T-helper 1 cell treated with Interleukin-12 subunit alpha and Interleukin-12 subunit beta and Interleukin-4 antibody, amounts not matched to agents 30 μg/mL and 1 μg/mL, for 36 hours (primary cell): ENCODE measurements at regions not wholly inside any gene's neighbourhood (a gene's known extent, or its start where the extent isn't known, plus 50 kb on each side); places are given as distances from the start of the nearest gene placed in this dataset.

Source experiments
- H3K27ac Mint-ChIP-seq: one replicate; pipeline ENCODE4 v1.8.0; 2021; ENCODE audit warnings: mild to moderate bottlenecking, mixed read lengths
- H3K27me3 Mint-ChIP-seq: one replicate; pipeline ENCODE4 v1.8.0; 2021; ENCODE audit warnings: low read depth, mixed read lengths
- H3K36me3 Mint-ChIP-seq: one replicate; pipeline ENCODE4 v1.8.0; 2021; ENCODE audit warnings: low read depth, mixed read lengths
- H3K4me1 Mint-ChIP-seq: one replicate; pipeline ENCODE4 v1.8.0; 2021; ENCODE audit warnings: low read depth, mixed read lengths
- H3K4me3 Mint-ChIP-seq: one replicate; pipeline ENCODE4 v1.8.0; 2021; ENCODE audit warnings: mild to moderate bottlenecking, moderate library complexity, mixed read lengths
- H3K9me3 Mint-ChIP-seq: one replicate; pipeline ENCODE4 v1.8.0; 2021; ENCODE audit warnings: mixed read lengths

DNA sequence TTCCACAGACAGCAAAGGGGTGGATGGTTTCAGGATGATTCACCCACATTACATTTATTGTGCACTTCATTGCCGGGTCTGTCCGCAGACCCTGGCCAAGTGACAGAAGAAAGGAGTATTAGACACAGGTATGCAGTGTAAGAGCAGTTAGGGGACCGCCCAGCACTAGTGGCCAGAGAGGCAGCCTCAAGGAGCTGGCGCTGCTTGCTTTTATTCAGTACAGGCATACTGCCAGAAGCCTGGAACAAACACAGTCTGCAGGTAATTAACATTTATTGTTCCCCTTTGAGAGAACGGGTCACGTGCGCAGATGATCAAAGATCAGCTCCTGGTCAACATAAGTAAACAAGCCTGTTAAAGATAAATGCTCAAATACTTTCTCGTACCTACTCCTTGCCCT, 1639.0 kb upstream of the IGFBP7 start:
- no peaks in the 10 kb centered on the region for H3K36me3 Mint-ChIP-seq
- no peak overlapping the region for H3K4me3 Mint-ChIP-seq
- H3K27ac Mint-ChIP-seq: no peak overlapping the region
- H3K4me1 Mint-ChIP-seq: no peaks in the 10 kb centered on the region
- H3K9me3 Mint-ChIP-seq: no peaks in the 10 kb centered on the region
- no peaks in the 10 kb centered on the region for H3K27me3 Mint-ChIP-seq

DNA sequence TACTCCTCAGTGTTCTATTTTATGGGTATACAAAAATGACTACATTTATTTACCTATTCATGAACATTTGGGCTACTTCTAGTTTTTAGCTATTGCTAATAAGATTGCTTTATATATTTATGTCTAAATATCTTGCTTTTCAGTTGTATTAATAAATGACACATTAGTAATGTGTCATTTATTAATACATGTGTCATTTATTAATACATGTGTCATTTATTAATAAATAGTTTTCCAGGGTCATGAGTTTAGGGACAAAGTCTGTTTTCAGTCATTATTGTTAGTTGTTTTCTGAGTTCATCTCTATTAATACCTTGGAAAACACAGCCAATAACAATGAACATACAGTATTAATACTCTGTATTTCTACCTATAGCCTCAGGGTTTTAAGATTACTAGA, 1630.7 kb upstream of the IGFBP7 start:
- Mint-ChIP-seq H3K9me3 (peaks cover 11% of the 10 kb centered on the region), H3K36me3 (no peaks in the 10 kb centered on the region), H3K27ac (no peak overlapping the region), H3K4me3 (no peak overlapping the region), H3K27me3 (no peaks in the 10 kb centered on the region), H3K4me1 (no peaks in the 10 kb centered on the region)

DNA sequence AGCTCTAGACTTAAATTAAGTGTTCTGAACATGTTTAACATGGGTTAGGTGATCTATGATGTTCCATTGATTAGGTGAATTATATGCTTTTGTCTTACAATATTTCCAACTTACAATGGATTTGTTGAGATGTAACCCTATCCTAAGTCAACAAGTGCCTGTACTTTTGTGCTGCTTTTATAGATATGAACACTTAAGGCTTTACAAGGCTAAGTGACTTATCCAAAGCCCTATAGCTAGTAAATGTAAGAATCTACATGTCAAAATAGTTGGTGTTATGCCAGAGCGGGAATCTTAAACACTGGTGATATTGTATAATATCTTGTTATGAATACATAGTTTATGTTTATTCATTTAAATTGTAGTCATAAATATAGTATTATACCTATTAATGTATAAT, 1629.1 kb upstream of the IGFBP7 start:
- Mint-ChIP-seq H3K27ac (no peak overlapping the region), H3K4me3 (no peak overlapping the region), H3K9me3 (peaks cover 11% of the 10 kb centered on the region), H3K4me1 (no peaks in the 10 kb centered on the region), H3K27me3 (no peaks in the 10 kb centered on the region), H3K36me3 (no peaks in the 10 kb centered on the region)

DNA sequence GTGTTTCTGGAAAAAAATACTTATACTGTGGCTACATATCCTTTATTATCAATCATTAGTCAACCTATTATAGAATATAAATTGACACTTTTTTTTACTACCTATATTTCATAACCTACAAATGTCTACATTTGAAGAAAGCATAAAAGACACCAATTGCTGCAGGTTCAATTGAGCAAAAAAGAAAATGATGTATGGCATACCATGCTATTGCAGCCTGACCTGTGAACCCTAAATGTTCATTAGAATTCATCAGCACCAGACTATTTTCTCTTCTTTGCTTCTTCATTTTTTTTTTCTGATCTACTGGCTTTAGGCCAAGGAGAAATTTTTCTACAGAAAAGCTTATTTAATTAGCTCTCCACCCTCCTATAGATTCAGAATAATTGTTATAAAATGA, 1628.2 kb upstream of the IGFBP7 start:
- H3K36me3 Mint-ChIP-seq: no peaks in the 10 kb centered on the region
- H3K27ac Mint-ChIP-seq: no peak overlapping the region
- peaks cover 11% of the 10 kb centered on the region for H3K9me3 Mint-ChIP-seq
- no peak overlapping the region for H3K4me3 Mint-ChIP-seq
- H3K27me3 Mint-ChIP-seq: no peaks in the 10 kb centered on the region
- no peaks in the 10 kb centered on the region for H3K4me1 Mint-ChIP-seq

DNA sequence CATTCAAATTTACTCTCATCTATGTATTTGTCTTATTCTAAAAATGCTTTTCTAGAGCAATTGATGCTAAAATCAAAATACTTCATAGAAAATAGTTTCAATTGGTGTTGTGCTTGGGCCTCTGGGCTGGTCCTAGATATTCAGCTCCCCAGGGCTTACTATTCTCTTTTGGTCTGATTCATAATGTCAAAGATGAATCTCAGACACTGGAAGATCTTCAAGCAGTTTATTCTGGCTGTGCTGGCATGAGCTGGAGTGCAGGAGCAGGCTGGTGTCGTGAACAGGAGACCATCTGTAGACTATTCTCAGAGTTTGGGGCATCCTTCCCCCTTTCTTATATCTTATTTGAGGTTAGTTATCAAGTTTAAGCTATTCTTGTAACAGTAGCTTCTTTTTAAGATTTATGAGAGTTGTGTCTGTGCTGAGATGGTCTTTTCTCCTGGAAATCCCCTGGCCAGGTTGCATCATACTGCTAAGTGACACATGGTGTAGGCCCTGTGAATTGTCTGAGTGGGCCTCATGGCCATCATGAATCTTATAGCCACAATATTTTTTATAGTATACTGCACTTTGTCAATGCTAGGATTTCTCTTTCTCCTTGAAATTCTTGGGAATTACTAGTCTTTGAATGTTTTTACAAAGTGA, 1624.0 kb upstream of the IGFBP7 start:
- no peak overlapping the region for H3K27ac Mint-ChIP-seq
- H3K9me3 Mint-ChIP-seq: peaks cover 5% of the 10 kb centered on the region
- H3K36me3 Mint-ChIP-seq: no peaks in the 10 kb centered on the region
- no peaks in the 10 kb centered on the region for H3K4me1 Mint-ChIP-seq
- no peaks in the 10 kb centered on the region for H3K27me3 Mint-ChIP-seq
- no peak overlapping the region for H3K4me3 Mint-ChIP-seq

DNA sequence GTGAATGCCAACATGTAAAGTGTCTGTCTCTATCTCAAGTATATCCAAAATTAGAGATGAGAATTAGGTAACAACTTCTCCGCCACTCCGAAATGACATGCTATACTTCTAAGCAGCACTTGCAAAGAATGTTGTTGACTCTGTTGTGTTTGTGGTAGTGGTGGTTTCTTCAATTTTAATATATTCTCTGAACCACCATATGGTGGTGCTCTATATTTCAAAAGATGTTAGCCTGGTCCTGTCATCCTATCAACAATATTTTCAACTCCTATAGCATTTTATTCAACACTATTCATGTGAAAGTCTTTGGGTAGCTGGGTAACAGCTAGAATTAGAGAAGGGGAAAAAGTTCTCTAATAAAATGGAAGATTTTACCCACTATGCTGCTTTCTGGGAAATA, 1622.8 kb upstream of the IGFBP7 start:
- Mint-ChIP-seq H3K9me3 (peaks cover under 1% of the 10 kb centered on the region), H3K4me3 (no peak overlapping the region), H3K36me3 (no peaks in the 10 kb centered on the region), H3K27ac (no peak overlapping the region), H3K27me3 (no peaks in the 10 kb centered on the region), H3K4me1 (no peaks in the 10 kb centered on the region)

DNA sequence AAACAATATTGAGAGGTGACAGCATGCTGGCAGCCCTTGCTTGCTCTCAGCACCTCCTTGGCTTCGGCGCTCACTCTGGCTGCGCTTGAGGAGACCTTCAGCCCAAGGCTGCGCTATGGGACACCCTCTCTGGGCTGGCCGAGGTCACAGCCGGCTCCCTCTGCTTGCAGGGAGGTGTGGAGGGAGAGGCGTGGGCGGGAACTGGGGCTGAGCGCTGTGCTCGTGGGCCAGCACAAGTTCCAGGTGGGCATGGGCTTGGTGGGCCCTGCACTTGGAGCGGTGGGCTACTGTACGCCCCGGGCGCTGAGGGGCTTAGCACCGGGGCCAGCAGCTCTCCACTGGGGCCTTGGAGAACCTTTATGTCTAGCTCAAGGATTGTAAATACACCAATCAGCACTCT, 1613.8 kb upstream of the IGFBP7 start:
- Mint-ChIP-seq H3K4me3 (no peak overlapping the region), H3K9me3 (peaks cover 10% of the 10 kb centered on the region), H3K27ac (no peak overlapping the region), H3K36me3 (no peaks in the 10 kb centered on the region), H3K27me3 (no peaks in the 10 kb centered on the region), H3K4me1 (no peaks in the 10 kb centered on the region)

DNA sequence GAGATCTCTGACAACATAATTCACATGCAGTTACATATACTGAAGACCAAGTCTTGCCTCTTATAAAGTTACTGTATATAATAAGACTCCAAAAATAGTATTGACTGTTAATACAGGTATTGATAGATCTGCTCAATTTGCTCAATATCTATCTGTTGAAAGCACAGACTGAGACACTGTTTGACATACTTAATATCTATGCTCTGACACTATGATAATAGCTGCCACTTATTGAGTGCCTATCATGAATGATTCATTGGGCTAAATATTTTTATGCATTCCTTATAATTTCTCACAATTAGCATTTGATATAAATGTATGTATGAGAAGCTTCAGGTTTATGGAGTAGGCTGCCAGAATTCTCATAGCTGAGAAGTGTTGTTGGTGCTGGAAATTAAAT, 1600.9 kb upstream of the IGFBP7 start:
- Mint-ChIP-seq H3K27me3 (no peaks in the 10 kb centered on the region), H3K9me3 (peaks cover 8% of the 10 kb centered on the region), H3K36me3 (no peaks in the 10 kb centered on the region), H3K27ac (no peak overlapping the region), H3K4me3 (no peak overlapping the region), H3K4me1 (no peaks in the 10 kb centered on the region)

DNA sequence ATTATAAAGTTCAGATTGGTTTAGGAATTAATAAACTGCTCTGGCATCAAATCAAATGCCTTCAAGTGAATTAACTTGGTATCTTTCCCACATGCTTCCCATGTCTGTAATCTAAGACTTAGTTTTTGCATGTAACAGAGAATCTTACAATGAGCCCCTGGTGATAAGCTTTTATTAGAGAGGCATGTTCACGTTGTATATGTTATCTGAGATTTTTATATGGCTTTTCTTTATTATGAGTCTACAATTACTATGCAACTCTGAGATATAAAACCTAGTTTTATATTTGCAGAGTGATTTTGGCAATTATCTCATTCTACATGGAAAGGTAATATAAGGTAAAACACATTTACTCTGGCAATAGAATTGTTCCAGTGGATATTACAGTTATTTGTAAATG, 1578.4 kb upstream of the IGFBP7 start:
- Mint-ChIP-seq H3K27ac (no peak overlapping the region), H3K4me3 (no peak overlapping the region), H3K36me3 (no peaks in the 10 kb centered on the region), H3K9me3 (peaks cover 7% of the 10 kb centered on the region), H3K27me3 (no peaks in the 10 kb centered on the region), H3K4me1 (no peaks in the 10 kb centered on the region)

DNA sequence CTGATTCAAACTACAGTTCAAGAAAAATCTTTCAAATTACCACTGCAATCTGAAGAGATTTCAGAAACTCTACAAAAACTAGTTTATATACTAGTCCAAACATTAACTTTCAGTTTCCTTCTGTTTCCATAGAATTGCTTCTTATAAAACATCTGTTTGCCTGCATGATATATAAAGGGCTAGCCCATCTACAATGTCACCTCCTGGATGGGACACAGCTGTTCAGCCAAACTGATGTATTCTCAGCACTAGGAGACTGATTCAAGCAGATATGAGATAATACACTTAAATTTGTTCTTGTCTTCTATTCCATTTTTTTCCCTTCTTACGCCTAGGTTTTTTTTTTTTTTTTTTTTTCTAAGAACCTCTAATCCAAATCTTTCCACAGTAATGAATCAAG, 1569.7 kb upstream of the IGFBP7 start:
- Mint-ChIP-seq H3K36me3 (no peaks in the 10 kb centered on the region), H3K9me3 (peaks cover 5% of the 10 kb centered on the region), H3K4me1 (no peaks in the 10 kb centered on the region), H3K4me3 (no peak overlapping the region), H3K27ac (no peak overlapping the region), H3K27me3 (no peaks in the 10 kb centered on the region)

DNA sequence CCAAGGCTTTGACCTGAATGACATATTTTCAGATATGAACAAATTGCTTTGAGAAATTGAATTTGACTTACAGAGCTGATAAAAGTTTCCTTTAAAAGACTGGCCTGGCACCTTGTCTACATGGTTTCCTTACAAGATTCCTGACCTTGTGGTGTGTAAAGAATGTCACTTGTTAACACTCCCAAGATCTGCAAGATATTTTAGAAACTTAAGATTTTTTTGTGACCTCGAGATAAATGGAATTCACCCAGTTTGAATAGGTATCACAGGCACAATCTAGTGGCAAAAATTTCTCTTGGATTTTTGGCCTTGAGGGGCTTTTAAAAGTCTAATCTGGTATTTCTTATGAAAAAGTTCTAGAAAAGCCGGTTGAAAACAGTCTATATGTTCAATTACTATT, 1568.9 kb upstream of the IGFBP7 start:
- Mint-ChIP-seq H3K4me3 (no peak overlapping the region), H3K36me3 (no peaks in the 10 kb centered on the region), H3K27me3 (no peaks in the 10 kb centered on the region), H3K9me3 (peaks cover 5% of the 10 kb centered on the region), H3K27ac (no peak overlapping the region), H3K4me1 (no peaks in the 10 kb centered on the region)

DNA sequence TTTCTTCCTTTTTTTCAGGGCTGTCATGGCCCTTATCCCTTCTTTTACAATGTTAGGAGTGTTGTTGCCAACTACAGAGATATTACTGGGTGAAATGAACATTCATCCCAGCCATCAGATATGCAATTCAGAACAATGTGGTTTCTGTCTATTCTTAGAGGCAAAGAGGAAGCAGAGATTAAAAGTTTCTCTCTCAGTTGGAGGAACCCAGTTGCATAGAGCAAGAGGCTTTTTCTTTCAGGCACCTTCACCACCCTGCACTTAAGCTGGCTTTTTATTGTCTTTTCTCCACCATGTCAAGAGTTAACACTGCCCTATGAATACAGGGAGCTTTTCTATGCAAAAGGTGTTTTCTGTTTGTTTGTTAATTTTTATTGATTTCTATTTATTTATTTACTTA, 1559.6 kb upstream of the IGFBP7 start:
- H3K4me1 Mint-ChIP-seq: no peaks in the 10 kb centered on the region
- no peak overlapping the region for H3K27ac Mint-ChIP-seq
- no peak overlapping the region for H3K4me3 Mint-ChIP-seq
- no peaks in the 10 kb centered on the region for H3K36me3 Mint-ChIP-seq
- peaks cover 26% of the 10 kb centered on the region for H3K9me3 Mint-ChIP-seq
- no peaks in the 10 kb centered on the region for H3K27me3 Mint-ChIP-seq

DNA sequence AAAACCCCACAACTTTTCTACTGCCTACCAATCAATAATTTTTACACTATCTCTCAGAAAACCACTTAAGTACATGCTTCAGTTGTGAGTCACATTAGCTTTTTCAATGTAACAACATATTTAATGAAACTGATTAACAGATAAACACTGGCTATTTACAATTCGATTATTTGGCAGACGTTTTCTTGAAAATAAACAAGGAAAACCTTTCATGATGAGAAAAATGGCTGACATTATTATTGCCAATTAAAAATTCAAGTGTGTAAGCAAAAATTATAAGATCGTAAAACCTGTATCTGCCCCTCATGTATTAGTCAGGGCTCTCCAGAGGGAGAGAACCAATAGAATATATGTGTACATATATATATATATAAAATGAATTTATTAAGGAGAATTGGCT, 1555.5 kb upstream of the IGFBP7 start:
- Mint-ChIP-seq H3K9me3 (peaks cover 12% of the 10 kb centered on the region), H3K27ac (no peak overlapping the region), H3K36me3 (no peaks in the 10 kb centered on the region), H3K4me1 (no peaks in the 10 kb centered on the region), H3K27me3 (no peaks in the 10 kb centered on the region), H3K4me3 (no peak overlapping the region)

DNA sequence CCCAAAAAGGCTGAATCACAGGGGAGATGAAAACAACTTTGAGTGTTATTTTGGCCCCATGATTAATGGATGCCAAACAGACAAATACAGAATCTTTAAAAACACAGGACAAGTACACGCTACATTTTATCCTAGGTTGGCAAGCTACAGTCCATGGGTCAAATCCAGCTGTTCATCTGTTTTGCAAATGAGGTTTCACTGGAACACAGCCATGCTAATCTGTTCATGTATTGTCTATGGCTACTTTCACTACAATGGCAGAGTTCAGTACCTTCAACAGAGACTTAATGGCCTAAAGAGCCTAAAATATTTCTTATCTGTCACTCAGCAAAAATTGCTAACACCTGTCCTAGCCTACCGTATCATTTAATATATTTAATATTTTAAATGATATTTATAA, 1548.5 kb upstream of the IGFBP7 start:
- no peaks in the 10 kb centered on the region for H3K4me1 Mint-ChIP-seq
- no peak overlapping the region for H3K4me3 Mint-ChIP-seq
- peaks cover 7% of the 10 kb centered on the region for H3K9me3 Mint-ChIP-seq
- no peaks in the 10 kb centered on the region for H3K27me3 Mint-ChIP-seq
- no peak overlapping the region for H3K27ac Mint-ChIP-seq
- no peaks in the 10 kb centered on the region for H3K36me3 Mint-ChIP-seq

DNA sequence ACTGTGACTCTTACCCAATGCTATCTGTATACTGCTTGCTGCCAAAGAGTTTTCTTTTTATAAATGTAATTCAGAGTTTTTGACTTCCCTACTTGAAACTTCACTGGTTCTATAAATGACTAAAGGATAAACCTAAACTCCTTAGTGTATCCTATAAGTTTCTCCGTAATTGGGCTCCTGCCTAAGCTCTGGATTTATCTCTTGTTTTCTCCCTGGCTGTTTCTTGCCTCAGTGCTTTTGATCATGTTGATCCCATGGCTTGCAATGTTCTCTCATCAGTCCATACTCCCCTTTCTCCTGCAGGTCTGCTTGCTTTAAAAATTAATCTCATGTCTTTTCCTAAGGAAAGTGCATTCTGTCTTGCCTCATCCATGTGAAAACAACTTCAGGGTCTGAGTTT, 1543.1 kb upstream of the IGFBP7 start:
- peaks cover 7% of the 10 kb centered on the region for H3K9me3 Mint-ChIP-seq
- H3K36me3 Mint-ChIP-seq: no peaks in the 10 kb centered on the region

DNA sequence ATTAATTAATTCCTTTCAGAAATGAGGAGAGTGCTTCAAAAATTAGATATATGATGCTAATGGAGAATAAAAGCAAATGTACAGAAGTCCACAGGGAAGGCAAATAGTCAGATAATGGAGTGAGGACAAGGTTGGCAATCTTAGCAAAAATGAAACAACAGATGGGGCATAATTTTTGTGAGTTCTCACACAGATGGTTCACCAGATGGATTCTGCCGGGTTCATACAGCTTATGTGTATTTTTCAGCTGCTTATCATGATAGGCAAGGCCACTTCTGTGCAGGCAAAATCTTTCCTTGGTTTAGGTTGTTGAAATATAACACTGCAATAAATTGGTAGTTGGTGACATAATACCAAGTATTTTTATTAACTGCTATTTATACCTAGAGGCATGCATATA, 1539.0 kb upstream of the IGFBP7 start:
- Mint-ChIP-seq H3K36me3 (no peaks in the 10 kb centered on the region), H3K27me3 (no peaks in the 10 kb centered on the region), H3K9me3 (no peaks in the 10 kb centered on the region), H3K4me1 (no peaks in the 10 kb centered on the region), H3K27ac (no peak overlapping the region), H3K4me3 (no peak overlapping the region)

More for the DNA sequence above, 1543.1 kb upstream of the IGFBP7 start:
- no peak overlapping the region for H3K4me3 Mint-ChIP-seq
- no peaks in the 10 kb centered on the region for H3K27me3 Mint-ChIP-seq
- H3K27ac Mint-ChIP-seq: no peak overlapping the region
- H3K4me1 Mint-ChIP-seq: no peaks in the 10 kb centered on the region
